ENCODE measurements at regions not wholly inside any gene's neighbourhood (a gene's known extent, or its start where the extent isn't known, plus 50 kb on each side); places are given as distances from the start of the nearest gene placed in this dataset.

GRCh38 chr16:17529982-17530760, 59.4 kb upstream of the XYLT1 start:
- peaks cover 0 to 5% (median 3%) of the 10 kb centered on the region in 3 donors for H3K9me3 ChIP-seq (ENCODE audit: control extremely low read depth in 1 of 3, control insufficient read depth in 2 of 3, insufficient read depth in 1 of 3, low read length in 2 of 3)
- H3K4me3 ChIP-seq (ENCODE audit: control extremely low read depth in 1 of 5, extremely low read depth in 1 of 5, insufficient read depth in 1 of 5, low read depth in 2 of 5, low read length in 4 of 5): peak overlapping the region in 4 of 5 experiments; percentile 34 to 54 (median 45)
- ChIA-PET CTCF (interaction anchor here (1.3 kb wide), 1 partner anchor 15 kb away, joined by 3 read pairs; no protein-coding TSS in a partner anchor), POLR2A (no interaction called here)
- peak overlapping the region; percentile 69 for H3K4me2 ChIP-seq (replicated peaks; ENCODE audit: low read depth, low read length, poor library complexity, severe bottlenecking)
- H3K4me3 Mint-ChIP-seq: peak overlapping the region; percentile 87
- 49% methylated on average over 2 of the region's 6 CpGs for WGBS (ENCODE audit: insufficient coverage)
- peak overlapping the region; percentile 57 for H3K9ac ChIP-seq (ENCODE audit: low read length)
- peaks cover 36% of the 10 kb centered on the region for H3K4me1 Mint-ChIP-seq
- no peaks in the 10 kb centered on the region for H3K9me3 Mint-ChIP-seq (ENCODE audit: insufficient read depth)
- H3K27ac Mint-ChIP-seq: peak overlapping the region; percentile 79
- peaks cover 11 to 23% of the 10 kb centered on the region in 2 donors for H3K4me1 ChIP-seq (ENCODE audit: control insufficient read depth in 2 of 2, insufficient read depth in 2 of 2, low read length in 2 of 2)
- H4K20me1 ChIP-seq (ENCODE audit: control insufficient read depth, insufficient read depth, low read length, poor library complexity, severe bottlenecking): no peaks in the 10 kb centered on the region
- ATAC-seq (ENCODE audit: low read depth) (peak; percentile 81), DNase-seq (peak; percentile 56)
- peaks cover 6% of the 10 kb centered on the region for H3K27me3 Mint-ChIP-seq
- no peaks in the 10 kb centered on the region for H3K79me2 ChIP-seq (ENCODE audit: control insufficient read depth, insufficient read depth, low read length)
- peak overlapping the region; percentile 73 for H2AFZ ChIP-seq (ENCODE audit: insufficient read depth, low read depth, low read length, poor library complexity, severe bottlenecking)
- intact Hi-C loops (cut with micrococcal nuclease): loop anchor here (5.0 kb wide), 1 partner anchor 83 kb away; no protein-coding TSS in a partner anchor
- no peaks in the 10 kb centered on the region for H3K36me3 ChIP-seq (replicated peaks in 1 of 2; ENCODE audit: control extremely low read depth in 1 of 2, control insufficient read depth in 1 of 2, extremely low read depth in 1 of 2, insufficient read depth in 2 of 2, low read length in 1 of 2)
- TF ChIP-seq EZH2 (IDR thresholded peaks at IDR 0.05; ENCODE audit: borderline replicate concordance, insufficient read depth, low read depth, low read length, poor library complexity, severe bottlenecking) (no peak), CTCF (IDR thresholded peaks at IDR 0.05) (no peak)
- peak overlapping the region; percentile 36 to 44 for H3K27ac ChIP-seq (ENCODE audit: low read length in 2 of 2)
- H3K27me3 ChIP-seq (replicated peaks in 1 of 4; ENCODE audit: control extremely low read depth in 1 of 4, control insufficient read depth in 3 of 4, insufficient read depth in 4 of 4, low read length in 3 of 4): no peaks in the 10 kb centered on the region

Data from B cell (primary cell).